Endodermal cell (in vitro differentiated cells): ENCODE measurements at regions not wholly inside any gene's neighbourhood (a gene's known extent, or its start where the extent isn't known, plus 50 kb on each side); places are given as distances from the start of the nearest gene placed in this dataset.

Experiments used
- DNase-seq: peaks from one replicate; pipeline ENCODE4 v3.0.0-alpha.2; 2017
- H3K27ac ChIP-seq: 2 replicates; pipeline ENCODE4 v1.5.1; 2013; ENCODE audit warnings: mild to moderate bottlenecking, low read depth, low read length, moderate library complexity
- H3K27me3 ChIP-seq: 2 replicates; pipeline ENCODE4 v1.6.1; 2013; ENCODE audit warnings: mild to moderate bottlenecking, low read length, moderate library complexity; ENCODE audit not compliant: insufficient read depth, control insufficient read depth, poor library complexity, severe bottlenecking
- H3K36me3 ChIP-seq: 2 replicates; pipeline ENCODE4 v1.7.0; 2013; ENCODE audit warnings: mild to moderate bottlenecking, low read length, moderate library complexity; ENCODE audit not compliant: control insufficient read depth, insufficient read depth
- H3K4me1 ChIP-seq: one replicate; pipeline ENCODE4 v1.7.0; 2013; ENCODE audit warnings: low read length; ENCODE audit not compliant: control insufficient read depth, insufficient read depth
- H3K4me3 ChIP-seq: 2 replicates; pipeline ENCODE4 v1.5.1; 2013; ENCODE audit warnings: mild to moderate bottlenecking, low read length, moderate library complexity
- H3K9ac ChIP-seq: 2 replicates; pipeline ENCODE4 v1.6.1; 2013; ENCODE audit warnings: mild to moderate bottlenecking, low read length, moderate library complexity; ENCODE audit not compliant: poor library complexity, severe bottlenecking; ENCODE audit errors: extremely low read depth
- H3K9me3 ChIP-seq: 2 replicates; pipeline ENCODE4 v1.6.1; 2013; ENCODE audit warnings: mild to moderate bottlenecking, low read length, moderate library complexity; ENCODE audit not compliant: control insufficient read depth
- H3K27ac Mint-ChIP-seq: 2 replicates; pipeline ENCODE4 v1.8.0; 2020; ENCODE audit warnings: mixed read lengths
- H3K27me3 Mint-ChIP-seq: 2 replicates; pipeline ENCODE4 v1.8.0; 2021; ENCODE audit warnings: mild to moderate bottlenecking, mixed read lengths; ENCODE audit not compliant: insufficient read depth
- H3K36me3 Mint-ChIP-seq: 2 replicates; pipeline ENCODE4 v1.8.0; 2020; ENCODE audit warnings: low read depth, mixed read lengths
- H3K4me1 Mint-ChIP-seq: 2 replicates; pipeline ENCODE4 v1.8.0; 2020; ENCODE audit warnings: mixed read lengths
- H3K4me3 Mint-ChIP-seq: 2 replicates; pipeline ENCODE4 v1.8.0; 2020; ENCODE audit warnings: mild to moderate bottlenecking, moderate library complexity, mixed read lengths
- H3K9me3 Mint-ChIP-seq: 2 replicates; pipeline ENCODE4 v1.8.0; 2020; ENCODE audit warnings: mild to moderate bottlenecking, mixed read lengths
- WGBS, 2 experiments: methylation state at CpG; one replicate each; pipeline versions ENCODE4 v1.1.5 to v1.1.7; 2013; ENCODE audit warnings: missing lambda C conversion rate in 2 of 2, mixed read lengths in 1 of 2; ENCODE audit not compliant: insufficient coverage in 1 of 2, insufficient read length in 1 of 2; 5-methylcytosine and 5-hydroxymethylcytosine counted together
- TF ChIP-seq, protein P1 (sequence below): fragments of 200-600 bp; sonication (generic); conservative IDR thresholded peaks from 2 replicates; pipeline ENCODE4 v1.5.0; 2021; ENCODE audit warnings: antibody characterized with exemption, mild to moderate bottlenecking

DNA sequence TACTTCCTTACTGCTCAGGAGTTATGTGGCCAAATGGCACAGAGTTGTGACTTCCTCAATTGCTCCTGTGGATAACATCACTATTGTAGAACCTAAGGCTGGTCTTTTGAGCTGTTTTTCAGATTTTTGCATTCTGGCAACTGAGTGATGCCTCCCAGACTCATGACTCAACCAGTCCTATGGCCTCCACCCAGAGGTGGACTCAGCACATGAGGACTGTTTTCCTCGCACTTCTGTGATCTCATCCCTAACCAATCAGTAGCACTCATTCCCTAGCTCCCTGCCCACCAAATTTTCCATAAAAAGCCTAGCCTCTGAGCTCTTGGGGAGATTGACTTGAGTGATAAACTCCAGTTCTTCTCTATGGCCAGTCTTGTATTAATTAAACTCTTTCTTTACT lies 407.9 kb upstream of the TNP1 start:
- TF ChIP-seq, protein P1, sequence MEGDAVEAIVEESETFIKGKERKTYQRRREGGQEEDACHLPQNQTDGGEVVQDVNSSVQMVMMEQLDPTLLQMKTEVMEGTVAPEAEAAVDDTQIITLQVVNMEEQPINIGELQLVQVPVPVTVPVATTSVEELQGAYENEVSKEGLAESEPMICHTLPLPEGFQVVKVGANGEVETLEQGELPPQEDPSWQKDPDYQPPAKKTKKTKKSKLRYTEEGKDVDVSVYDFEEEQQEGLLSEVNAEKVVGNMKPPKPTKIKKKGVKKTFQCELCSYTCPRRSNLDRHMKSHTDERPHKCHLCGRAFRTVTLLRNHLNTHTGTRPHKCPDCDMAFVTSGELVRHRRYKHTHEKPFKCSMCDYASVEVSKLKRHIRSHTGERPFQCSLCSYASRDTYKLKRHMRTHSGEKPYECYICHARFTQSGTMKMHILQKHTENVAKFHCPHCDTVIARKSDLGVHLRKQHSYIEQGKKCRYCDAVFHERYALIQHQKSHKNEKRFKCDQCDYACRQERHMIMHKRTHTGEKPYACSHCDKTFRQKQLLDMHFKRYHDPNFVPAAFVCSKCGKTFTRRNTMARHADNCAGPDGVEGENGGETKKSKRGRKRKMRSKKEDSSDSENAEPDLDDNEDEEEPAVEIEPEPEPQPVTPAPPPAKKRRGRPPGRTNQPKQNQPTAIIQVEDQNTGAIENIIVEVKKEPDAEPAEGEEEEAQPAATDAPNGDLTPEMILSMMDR, result no peak
- Histone ChIP-seq H3K27ac (no peak overlapping the region), H3K36me3 (no peaks in the 10 kb centered on the region), H3K4me3 (peak overlapping the region; percentile 58), H3K9me3 (peaks cover 32% of the 10 kb centered on the region), H3K4me1 (peaks cover 7% of the 10 kb centered on the region), H3K27me3 (peaks cover 38% of the 10 kb centered on the region), H3K9ac (no peak overlapping the region)
- Mint-ChIP-seq H3K27ac (no peak overlapping the region), H3K27me3 (peaks cover 97% of the 10 kb centered on the region), H3K36me3 (peaks cover 5% of the 10 kb centered on the region), H3K4me3 (no peak overlapping the region), H3K4me1 (peaks cover 17% of the 10 kb centered on the region), H3K9me3 (peaks cover 36% of the 10 kb centered on the region)
- 80 to 88% methylated on average over 1 of the region's 1 CpG for WGBS, 2 experiments
- no peak for DNase-seq

DNA sequence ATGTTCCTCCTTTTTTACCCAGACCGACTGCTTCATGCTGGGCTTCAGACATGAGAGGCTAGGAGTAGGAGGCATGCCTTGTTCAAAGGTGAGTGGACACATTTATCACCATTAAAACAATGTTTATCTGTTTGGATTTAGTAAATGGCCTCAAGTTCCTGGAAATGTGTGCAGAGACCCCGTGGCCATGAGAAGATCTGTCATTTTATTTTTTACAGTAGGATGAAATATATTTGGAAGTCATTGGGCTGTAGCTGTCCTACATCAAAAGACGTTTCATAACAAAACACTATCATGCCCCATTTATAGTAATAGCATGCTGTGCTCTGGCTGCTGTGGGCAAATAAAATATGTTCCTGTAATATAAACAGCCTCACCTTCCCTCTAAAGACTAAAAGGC lies 403.9 kb upstream of the TNP1 start:
- Mint-ChIP-seq H3K27ac (no peak overlapping the region), H3K4me1 (peaks cover 3% of the 10 kb centered on the region), H3K9me3 (peaks cover 38% of the 10 kb centered on the region), H3K4me3 (no peak overlapping the region), H3K36me3 (peaks cover 5% of the 10 kb centered on the region), H3K27me3 (peaks cover 96% of the 10 kb centered on the region)
- 90% methylated on average over 3 of the region's 3 CpGs; no CpG with 5 or more reads in 1 of the 2 experiments for WGBS, 2 experiments
- Histone ChIP-seq H3K36me3 (no peaks in the 10 kb centered on the region), H3K27me3 (peaks cover 18% of the 10 kb centered on the region), H3K4me3 (no peak overlapping the region), H3K4me1 (no peaks in the 10 kb centered on the region), H3K9me3 (peaks cover 30% of the 10 kb centered on the region), H3K9ac (no peak overlapping the region), H3K27ac (no peak overlapping the region)
- no peak for DNase-seq
- TF ChIP-seq, protein P1, result no peak

DNA sequence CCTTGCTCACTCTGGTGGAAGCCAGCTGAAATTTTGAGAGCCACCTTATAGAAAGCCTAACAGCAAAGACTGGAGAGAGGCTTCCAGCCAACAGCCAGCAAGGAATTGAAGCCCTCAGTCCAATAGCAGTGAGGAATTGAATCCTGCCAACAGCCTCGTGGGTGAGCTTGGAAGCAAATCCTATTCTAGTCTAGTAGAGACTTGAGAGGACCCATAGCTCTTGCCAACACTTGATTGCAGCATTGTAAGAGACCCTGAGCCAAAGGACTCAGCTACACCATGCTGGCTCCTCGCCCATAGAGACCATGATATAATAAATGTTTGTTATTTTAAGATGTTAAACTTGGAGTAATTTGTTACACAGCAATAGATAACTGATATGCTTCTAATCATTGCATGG lies 403.0 kb upstream of the TNP1 start:
- H3K9me3 ChIP-seq, result peaks cover 21% of the 10 kb centered on the region
- Mint-ChIP-seq H3K4me3 (no peak overlapping the region), H3K27ac (no peak overlapping the region), H3K4me1 (peaks cover 5% of the 10 kb centered on the region), H3K27me3 (peaks cover 96% of the 10 kb centered on the region), H3K9me3 (peaks cover 32% of the 10 kb centered on the region), H3K36me3 (peaks cover 3% of the 10 kb centered on the region)
- no peak overlapping the region for H3K4me3 ChIP-seq
- no peak for DNase-seq
- TF ChIP-seq, protein P1, result no peak
- WGBS, 2 experiments, result 90% methylated on average over 2 of the region's 2 CpGs; no CpG with 5 or more reads in 1 of the 2 experiments
- H3K36me3 ChIP-seq, result no peaks in the 10 kb centered on the region
- H3K27me3 ChIP-seq, result peaks cover 10% of the 10 kb centered on the region
- no peak overlapping the region for H3K27ac ChIP-seq
- H3K9ac ChIP-seq, result no peak overlapping the region
- no peaks in the 10 kb centered on the region for H3K4me1 ChIP-seq
